GM18502 (cell line): ENCODE measurements at regions not wholly inside any gene's neighbourhood (a gene's known extent, or its start where the extent isn't known, plus 50 kb on each side); places are given as distances from the start of the nearest gene placed in this dataset.
"Not testable (repeated sequence)": the region's sequence is repeated elsewhere in the genome, so short reads cannot be mapped to it uniquely, and the experiment has no call there.

ENCODE experiments used
- ATAC-seq: cut with Tn5 transposase; IDR thresholded peaks from one replicate; pipeline ENCODE4 v1.9.1; 2021; ENCODE audit warnings: mild to moderate bottlenecking; ENCODE audit not compliant: unreplicated experiment, poor library complexity

GRCh38 chr3:150270883-150271590 is 137.1 kb upstream of the TSC22D2 start:
- ATAC-seq: no peak

GRCh38 chr3:150270444-150270843 is 137.7 kb upstream of the TSC22D2 start:
- not testable (repeated sequence) for ATAC-seq

GRCh38 chr3:150269526-150269925 is 138.6 kb upstream of the TSC22D2 start:
- no peak for ATAC-seq

- no peak for ATAC-seq
Measured at GRCh38 chr3:150268426-150269391, 139.4 kb upstream of the TSC22D2 start.

- no peak for ATAC-seq
Measured at GRCh38 chr3:150267288-150267687, 140.8 kb upstream of the TSC22D2 start.

GRCh38 chr3:150265305-150265704 is 142.8 kb upstream of the TSC22D2 start:
- no peak for ATAC-seq

GRCh38 chr3:150264561-150265279 is 143.4 kb upstream of the TSC22D2 start:
- no peak for ATAC-seq

GRCh38 chr3:150261958-150262357 is 146.1 kb upstream of the TSC22D2 start:
- ATAC-seq: no peak

- ATAC-seq: no peak
Measured at GRCh38 chr3:150261418-150261817, 146.7 kb upstream of the TSC22D2 start.

- ATAC-seq: no peak
Measured at GRCh38 chr3:150260398-150260710, 147.7 kb upstream of the TSC22D2 start.

GRCh38 chr3:150259526-150260397 is 148.3 kb upstream of the TSC22D2 start:
- ATAC-seq: no peak

GRCh38 chr3:150256782-150257181 is 151.3 kb upstream of the TSC22D2 start:
- ATAC-seq: no peak

- ATAC-seq: no peak
Measured at GRCh38 chr3:150256318-150256717, 151.8 kb upstream of the TSC22D2 start.

- ATAC-seq: no peak
Measured at GRCh38 chr3:150255826-150256225, 152.3 kb upstream of the TSC22D2 start.

- no peak for ATAC-seq
Measured at GRCh38 chr3:150255413-150255812, 152.7 kb upstream of the TSC22D2 start.

GRCh38 chr3:150254309-150254708 is 153.8 kb upstream of the TSC22D2 start:
- no peak for ATAC-seq

- no peak for ATAC-seq
Measured at GRCh38 chr3:150253622-150254021, 154.5 kb upstream of the TSC22D2 start.

- no peak for ATAC-seq
Measured at GRCh38 chr3:150252462-150252861, 155.6 kb upstream of the TSC22D2 start.

- no peak for ATAC-seq
Measured at GRCh38 chr3:150251187-150252062, 156.7 kb upstream of the TSC22D2 start.
